HCT116 (cell line): ENCODE measurements at regions not wholly inside any gene's neighbourhood (a gene's known extent, or its start where the extent isn't known, plus 50 kb on each side); places are given as distances from the start of the nearest gene placed in this dataset.

Source experiments
- ATAC-seq: fragments of 200-7000 bp; cut with Tn5 transposase; 2 replicates; pipeline ENCODE4 v1.9.1; 2020; ENCODE audit warnings: mild to moderate bottlenecking, moderate library complexity
- BruUV-seq: library from RNA; stranded (reverse); fragments of 400-500 nt; replicated peaks from 2 replicates; lab custom pipeline; 2021; lab: Mats Ljungman, UMichigan
- CTCF ChIA-PET: fragments of 300-600 bp; sonication (Branson Sonifier 250); formaldehyde crosslinking; loops from one replicate; lab custom pipeline; 2021; ENCODE audit warnings: antibody characterized with exemption; lab: Charles Lee
- POLR2A ChIA-PET: fragments of 300-600, 350-600 bp; sonication (Branson Sonifier 250); formaldehyde crosslinking; loops from one replicate; lab custom pipeline; 2021; ENCODE audit warnings: antibody characterized with exemption; lab: Charles Lee
- RAD21 ChIA-PET, 2 experiments: fragments of 300-600 bp; sonication (Branson Sonifier 250); formaldehyde crosslinking; loops; one replicate each; lab custom pipeline; 2023; ENCODE audit warnings: low total read pairs in 2 of 2; ENCODE audit not compliant: uncharacterized antibody in 2 of 2, unreplicated experiment in 2 of 2, low non-redundant PET in 1 of 2; lab: Charles Lee
- DNase-seq: peaks from one replicate; pipeline ENCODE4 v3.0.0-alpha.2; 2010; ENCODE audit warnings: low read depth, low spot score
- H2AFZ ChIP-seq: fragments of 200-600 bp; shearing (Covaris generic), sonication (generic); 2 replicates; pipeline ENCODE4 v1.6.1; 2017; ENCODE audit warnings: low read depth, mixed run types, mixed read lengths, antibody characterized with exemption, low read length; ENCODE audit not compliant: poor library complexity, severe bottlenecking
- H3K27ac ChIP-seq: 2 replicates; pipeline ENCODE4 v1.5.1; 2012; ENCODE audit warnings: low read depth, low read length
- H3K27me3 ChIP-seq: fragments of 200-600 bp; sonication (generic); 2 replicates; pipeline ENCODE4 v1.6.1; 2016; ENCODE audit warnings: mixed run types, low read length, mixed read lengths; ENCODE audit not compliant: insufficient read depth
- H3K36me3 ChIP-seq, 2 experiments: fragments of 200-500 bp in 1 of 2; fragments of 200-600 bp in 1 of 2; sonication (Bioruptor generic) in 1 of 2; sonication (generic) in 1 of 2; 2 replicates each; pipeline versions ENCODE4 v1.5.1 to v1.6.1; 2014 to 2016; ENCODE audit warnings: low read length in 2 of 2, inconsistent platforms in 1 of 2, mixed read lengths in 1 of 2, mixed run types in 1 of 2; ENCODE audit not compliant: insufficient read depth in 2 of 2, control insufficient read depth in 1 of 2
- H3K4me1 ChIP-seq, 2 experiments: fragments of 200-600 bp in 1 of 2; sonication (generic) in 1 of 2; 2 replicates each; pipeline versions ENCODE4 v1.5.1 to v1.6.1; 2012 to 2017; ENCODE audit warnings: low read length in 2 of 2, inconsistent platforms in 1 of 2, mild to moderate bottlenecking in 1 of 2, mixed read lengths in 1 of 2, mixed run types in 1 of 2, moderate library complexity in 1 of 2; ENCODE audit not compliant: insufficient read depth in 2 of 2, control insufficient read depth in 1 of 2
- H3K4me2 ChIP-seq: fragments of 200-600 bp; sonication (generic); 2 replicates; pipeline ENCODE4 v1.6.1; 2017; ENCODE audit warnings: mixed run types, low read length, mixed read lengths
- H3K4me3 ChIP-seq, 2 experiments: fragments of 200-600 bp in 1 of 2; sonication (generic) in 1 of 2; replicated peaks in 1 of 2; 2 replicates each; pipeline ENCODE4 v1.5.1; 2011 to 2016; ENCODE audit warnings: low read length in 2 of 2, control low read depth in 1 of 2, low read depth in 1 of 2, mild to moderate bottlenecking in 1 of 2, mixed read lengths in 1 of 2, mixed run types in 1 of 2
- H3K79me2 ChIP-seq: fragments of 200-600 bp; sonication (generic); 2 replicates; pipeline ENCODE4 v1.6.1; 2017; ENCODE audit warnings: mild to moderate bottlenecking, mixed run types, low read length, moderate library complexity, mixed read lengths; ENCODE audit not compliant: insufficient read depth
- H3K9ac ChIP-seq: fragments of 200-600 bp; sonication (generic); 2 replicates; pipeline ENCODE4 v1.6.1; 2016; ENCODE audit warnings: low read length, mixed read lengths
- H3K9me2 ChIP-seq: fragments of 200-600 bp; sonication (generic), shearing (Covaris generic); 2 replicates; pipeline ENCODE4 v1.6.1; 2017; ENCODE audit warnings: mixed run types, mild to moderate bottlenecking, moderate library complexity; ENCODE audit not compliant: insufficient read depth
- H3K9me3 ChIP-seq, 2 experiments: fragments of 200-500 bp in 1 of 2; fragments of 200-600 bp in 1 of 2; sonication (Bioruptor generic) in 1 of 2; sonication (generic) in 1 of 2; 2 replicates each; pipeline ENCODE4 v1.6.1; 2014 to 2017; ENCODE audit warnings: low read length in 2 of 2, mixed read lengths in 2 of 2, inconsistent platforms in 1 of 2, low read depth in 1 of 2, mild to moderate bottlenecking in 1 of 2, mixed run types in 1 of 2, moderate library complexity in 1 of 2; ENCODE audit not compliant: control insufficient read depth in 1 of 2, insufficient read depth in 1 of 2
- H4K20me1 ChIP-seq: fragments of 200-600 bp; sonication (generic), shearing (Covaris generic); 2 replicates; pipeline ENCODE4 v1.6.1; 2017; ENCODE audit warnings: mixed run types, mild to moderate bottlenecking, moderate library complexity; ENCODE audit not compliant: insufficient read depth
- CBX3 ChIP-seq: IDR thresholded peaks from 2 replicates; pipeline ENCODE4 v1.6.1; 2012; ENCODE audit warnings: low read depth
- CEBPB ChIP-seq: IDR thresholded peaks from 2 replicates; pipeline ENCODE4 v1.6.1; 2012; ENCODE audit warnings: low read depth
- EGR1 ChIP-seq: IDR thresholded peaks from 2 replicates; pipeline ENCODE4 v1.6.1; 2012; ENCODE audit warnings: low read depth
- EZH2phosphoT487 ChIP-seq: fragments of 200-600 bp; IDR thresholded peaks from 2 replicates; pipeline ENCODE4 v1.6.1; 2018; ENCODE audit warnings: antibody characterized with exemption, borderline replicate concordance
- JUND ChIP-seq: IDR thresholded peaks from 2 replicates; pipeline ENCODE4 v1.6.1; 2012
- POLR2AphosphoS5 ChIP-seq: IDR thresholded peaks from 2 replicates; pipeline ENCODE4 v1.6.1; 2011; ENCODE audit warnings: mild to moderate bottlenecking, low read depth, low read length, moderate library complexity
- RAD21 ChIP-seq: IDR thresholded peaks from 2 replicates; pipeline ENCODE4 v1.6.1; 2012; ENCODE audit warnings: low read depth, mild to moderate bottlenecking
- SIN3A ChIP-seq: IDR thresholded peaks from 2 replicates; pipeline ENCODE4 v1.6.1; 2012; ENCODE audit warnings: low read depth
- SP1 ChIP-seq: IDR thresholded peaks from 2 replicates; pipeline ENCODE4 v1.6.1; 2012; ENCODE audit warnings: low read depth
- SRF ChIP-seq: IDR thresholded peaks from 2 replicates; pipeline ENCODE4 v1.6.1; 2012; ENCODE audit warnings: low read depth
- TCF7L2 ChIP-seq: IDR thresholded peaks from 2 replicates; pipeline ENCODE4 v1.7.0; 2011; ENCODE audit warnings: borderline replicate concordance, inconsistent platforms; ENCODE audit not compliant: insufficient read depth, insufficient read length; ENCODE audit errors: extremely low read depth
- YY1 ChIP-seq: IDR thresholded peaks from 2 replicates; pipeline ENCODE4 v1.6.1; 2011; ENCODE audit warnings: low read length, low read depth, moderate library complexity, mild to moderate bottlenecking; ENCODE audit not compliant: insufficient replicate concordance; ENCODE audit errors: extremely low read depth
- ZFX ChIP-seq: fragments of 450-650 bp; IDR thresholded peaks from 2 replicates; pipeline ENCODE4 v1.6.1; 2017
- ZNF274 ChIP-seq: fragments of 200-500 bp; sonication (Bioruptor generic); IDR thresholded peaks from 2 replicates; pipeline ENCODE4 v1.6.1; 2014; ENCODE audit warnings: mild to moderate bottlenecking, low read depth, low read length, inconsistent platforms
- intact Hi-C: fragments of 100-400 bp; cut with micrococcal nuclease; formaldehyde crosslinking; loops from 2 replicates; pipeline ENCODE4 v1.10.0; 2022
- TF ChIP-seq, protein P1 (sequence below): IDR thresholded peaks from 2 replicates; pipeline ENCODE4 v1.6.1; 2012; ENCODE audit warnings: low read depth
- TF ChIP-seq, protein P2 (sequence below): IDR thresholded peaks from 2 replicates; pipeline ENCODE4 v1.6.1; 2011; ENCODE audit warnings: mild to moderate bottlenecking, low read length, moderate library complexity; ENCODE audit not compliant: insufficient replicate concordance; ENCODE audit errors: extremely low read depth
- TF ChIP-seq, protein P3 (sequence below): IDR thresholded peaks from 2 replicates; pipeline ENCODE4 v1.6.1; 2012

DNA sequence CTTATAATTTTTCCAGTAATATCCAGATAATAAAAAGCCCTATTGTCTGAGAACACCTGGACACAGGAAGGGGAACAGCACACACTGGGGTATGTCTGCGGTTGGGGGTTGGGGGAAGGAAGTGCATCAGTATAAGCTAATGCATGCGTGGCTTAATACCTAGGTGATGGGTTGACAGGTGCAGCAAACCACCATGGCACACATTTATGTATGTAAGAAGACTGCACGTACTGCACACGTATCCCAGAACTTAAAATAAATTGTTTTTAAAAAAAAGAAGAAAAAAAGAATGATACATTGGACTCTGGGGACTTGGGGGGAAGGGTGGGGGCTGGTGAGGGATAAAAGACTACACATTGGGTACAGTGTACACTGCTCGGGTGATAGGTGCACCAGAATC lies 144.9 kb upstream of the C1orf174 start:
- H3K9me3 ChIP-seq, result no peaks in the 10 kb centered on the region
- RAD21 ChIA-PET, result no interaction called here
- no peaks in the 10 kb centered on the region for H4K20me1 ChIP-seq
- no peaks in the 10 kb centered on the region for H3K36me3 ChIP-seq
- no peak overlapping the region for H2AFZ ChIP-seq
- BruUV-seq, result no TSS peak
- peaks cover 14% of the 10 kb centered on the region; the same call in 1 of the 2 replicates for H3K27me3 ChIP-seq
- H3K9me2 ChIP-seq, result no peaks in the 10 kb centered on the region
- no peak for DNase-seq
- TF ChIP-seq SRF (no peak), SIN3A (no peak), JUND (no peak), CBX3 (no peak), ZFX (no peak), EGR1 (no peak), SP1 (no peak), YY1 (no peak), POLR2AphosphoS5 (no peak), TCF7L2 (no peak), CEBPB (no peak), ZNF274 (no peak), RAD21 (no peak), EZH2phosphoT487 (no peak)
- TF ChIP-seq, protein P1, sequence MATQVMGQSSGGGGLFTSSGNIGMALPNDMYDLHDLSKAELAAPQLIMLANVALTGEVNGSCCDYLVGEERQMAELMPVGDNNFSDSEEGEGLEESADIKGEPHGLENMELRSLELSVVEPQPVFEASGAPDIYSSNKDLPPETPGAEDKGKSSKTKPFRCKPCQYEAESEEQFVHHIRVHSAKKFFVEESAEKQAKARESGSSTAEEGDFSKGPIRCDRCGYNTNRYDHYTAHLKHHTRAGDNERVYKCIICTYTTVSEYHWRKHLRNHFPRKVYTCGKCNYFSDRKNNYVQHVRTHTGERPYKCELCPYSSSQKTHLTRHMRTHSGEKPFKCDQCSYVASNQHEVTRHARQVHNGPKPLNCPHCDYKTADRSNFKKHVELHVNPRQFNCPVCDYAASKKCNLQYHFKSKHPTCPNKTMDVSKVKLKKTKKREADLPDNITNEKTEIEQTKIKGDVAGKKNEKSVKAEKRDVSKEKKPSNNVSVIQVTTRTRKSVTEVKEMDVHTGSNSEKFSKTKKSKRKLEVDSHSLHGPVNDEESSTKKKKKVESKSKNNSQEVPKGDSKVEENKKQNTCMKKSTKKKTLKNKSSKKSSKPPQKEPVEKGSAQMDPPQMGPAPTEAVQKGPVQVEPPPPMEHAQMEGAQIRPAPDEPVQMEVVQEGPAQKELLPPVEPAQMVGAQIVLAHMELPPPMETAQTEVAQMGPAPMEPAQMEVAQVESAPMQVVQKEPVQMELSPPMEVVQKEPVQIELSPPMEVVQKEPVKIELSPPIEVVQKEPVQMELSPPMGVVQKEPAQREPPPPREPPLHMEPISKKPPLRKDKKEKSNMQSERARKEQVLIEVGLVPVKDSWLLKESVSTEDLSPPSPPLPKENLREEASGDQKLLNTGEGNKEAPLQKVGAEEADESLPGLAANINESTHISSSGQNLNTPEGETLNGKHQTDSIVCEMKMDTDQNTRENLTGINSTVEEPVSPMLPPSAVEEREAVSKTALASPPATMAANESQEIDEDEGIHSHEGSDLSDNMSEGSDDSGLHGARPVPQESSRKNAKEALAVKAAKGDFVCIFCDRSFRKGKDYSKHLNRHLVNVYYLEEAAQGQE, result no peak
- TF ChIP-seq, protein P2, sequence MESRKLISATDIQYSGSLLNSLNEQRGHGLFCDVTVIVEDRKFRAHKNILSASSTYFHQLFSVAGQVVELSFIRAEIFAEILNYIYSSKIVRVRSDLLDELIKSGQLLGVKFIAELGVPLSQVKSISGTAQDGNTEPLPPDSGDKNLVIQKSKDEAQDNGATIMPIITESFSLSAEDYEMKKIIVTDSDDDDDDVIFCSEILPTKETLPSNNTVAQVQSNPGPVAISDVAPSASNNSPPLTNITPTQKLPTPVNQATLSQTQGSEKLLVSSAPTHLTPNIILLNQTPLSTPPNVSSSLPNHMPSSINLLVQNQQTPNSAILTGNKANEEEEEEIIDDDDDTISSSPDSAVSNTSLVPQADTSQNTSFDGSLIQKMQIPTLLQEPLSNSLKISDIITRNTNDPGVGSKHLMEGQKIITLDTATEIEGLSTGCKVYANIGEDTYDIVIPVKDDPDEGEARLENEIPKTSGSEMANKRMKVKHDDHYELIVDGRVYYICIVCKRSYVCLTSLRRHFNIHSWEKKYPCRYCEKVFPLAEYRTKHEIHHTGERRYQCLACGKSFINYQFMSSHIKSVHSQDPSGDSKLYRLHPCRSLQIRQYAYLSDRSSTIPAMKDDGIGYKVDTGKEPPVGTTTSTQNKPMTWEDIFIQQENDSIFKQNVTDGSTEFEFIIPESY, result no peak
- TF ChIP-seq, protein P3, sequence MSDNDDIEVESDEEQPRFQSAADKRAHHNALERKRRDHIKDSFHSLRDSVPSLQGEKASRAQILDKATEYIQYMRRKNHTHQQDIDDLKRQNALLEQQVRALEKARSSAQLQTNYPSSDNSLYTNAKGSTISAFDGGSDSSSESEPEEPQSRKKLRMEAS, result no peak
- no peak overlapping the region for H3K4me3 ChIP-seq
- no peaks in the 10 kb centered on the region for H3K4me1 ChIP-seq
- H3K27ac ChIP-seq, result no peak overlapping the region
- CTCF ChIA-PET, result no interaction called here
- intact Hi-C loops, result no loop called here
- H3K79me2 ChIP-seq, result no peaks in the 10 kb centered on the region
- H3K9ac ChIP-seq, result no peak overlapping the region
- ATAC-seq, result no peak
- POLR2A ChIA-PET, result no interaction called here
- H3K4me2 ChIP-seq, result no peak overlapping the region
